DND-41 (cell line): ENCODE measurements at regions not wholly inside any gene's neighbourhood (a gene's known extent, or its start where the extent isn't known, plus 50 kb on each side); places are given as distances from the start of the nearest gene placed in this dataset.

Source experiments
- CTCF ChIP-seq: IDR thresholded peaks from 2 replicates; pipeline ENCODE4 v1.5.1; 2012; ENCODE audit warnings: borderline replicate concordance, low read length, moderate library complexity, mild to moderate bottlenecking; ENCODE audit not compliant: poor library complexity, severe bottlenecking; ENCODE audit errors: extremely low read depth
- EZH2 ChIP-seq: IDR thresholded peaks from 3 replicates; pipeline ENCODE4 v1.6.1; 2012; ENCODE audit warnings: borderline replicate concordance, low read depth, mild to moderate bottlenecking, moderate library complexity, low read length, inconsistent platforms; ENCODE audit not compliant: severe bottlenecking

GRCh38 chr5:40429258-40430100 is 250.2 kb upstream of the PTGER4 start:
- TF ChIP-seq CTCF (peak; percentile 32), EZH2 (no peak)
